HCT116 (cell line): ENCODE measurements at regions not wholly inside any gene's neighbourhood (a gene's known extent, or its start where the extent isn't known, plus 50 kb on each side); places are given as distances from the start of the nearest gene placed in this dataset.

Experiments used
- ATAC-seq: fragments of 200-7000 bp; cut with Tn5 transposase; 2 replicates; pipeline ENCODE4 v1.9.1; 2020; ENCODE audit warnings: mild to moderate bottlenecking, moderate library complexity
- BruUV-seq: library from RNA; stranded (reverse); fragments of 400-500 nt; replicated peaks from 2 replicates; lab custom pipeline; 2021; lab: Mats Ljungman, UMichigan
- CTCF ChIA-PET: fragments of 300-600 bp; sonication (Branson Sonifier 250); formaldehyde crosslinking; loops from one replicate; lab custom pipeline; 2021; ENCODE audit warnings: antibody characterized with exemption; lab: Charles Lee
- POLR2A ChIA-PET: fragments of 300-600, 350-600 bp; sonication (Branson Sonifier 250); formaldehyde crosslinking; loops from one replicate; lab custom pipeline; 2021; ENCODE audit warnings: antibody characterized with exemption; lab: Charles Lee
- RAD21 ChIA-PET, 2 experiments: fragments of 300-600 bp; sonication (Branson Sonifier 250); formaldehyde crosslinking; loops; one replicate each; lab custom pipeline; 2023; ENCODE audit warnings: low total read pairs in 2 of 2; ENCODE audit not compliant: uncharacterized antibody in 2 of 2, unreplicated experiment in 2 of 2, low non-redundant PET in 1 of 2; lab: Charles Lee
- DNase-seq: peaks from one replicate; pipeline ENCODE4 v3.0.0-alpha.2; 2010; ENCODE audit warnings: low read depth, low spot score
- H2AFZ ChIP-seq: fragments of 200-600 bp; shearing (Covaris generic), sonication (generic); 2 replicates; pipeline ENCODE4 v1.6.1; 2017; ENCODE audit warnings: low read depth, mixed run types, mixed read lengths, antibody characterized with exemption, low read length; ENCODE audit not compliant: poor library complexity, severe bottlenecking
- H3K27ac ChIP-seq: 2 replicates; pipeline ENCODE4 v1.5.1; 2012; ENCODE audit warnings: low read depth, low read length
- H3K27me3 ChIP-seq: fragments of 200-600 bp; sonication (generic); 2 replicates; pipeline ENCODE4 v1.6.1; 2016; ENCODE audit warnings: mixed run types, low read length, mixed read lengths; ENCODE audit not compliant: insufficient read depth
- H3K36me3 ChIP-seq, 2 experiments: fragments of 200-500 bp in 1 of 2; fragments of 200-600 bp in 1 of 2; sonication (Bioruptor generic) in 1 of 2; sonication (generic) in 1 of 2; 2 replicates each; pipeline versions ENCODE4 v1.5.1 to v1.6.1; 2014 to 2016; ENCODE audit warnings: low read length in 2 of 2, inconsistent platforms in 1 of 2, mixed read lengths in 1 of 2, mixed run types in 1 of 2; ENCODE audit not compliant: insufficient read depth in 2 of 2, control insufficient read depth in 1 of 2
- H3K4me1 ChIP-seq, 2 experiments: fragments of 200-600 bp in 1 of 2; sonication (generic) in 1 of 2; 2 replicates each; pipeline versions ENCODE4 v1.5.1 to v1.6.1; 2012 to 2017; ENCODE audit warnings: low read length in 2 of 2, inconsistent platforms in 1 of 2, mild to moderate bottlenecking in 1 of 2, mixed read lengths in 1 of 2, mixed run types in 1 of 2, moderate library complexity in 1 of 2; ENCODE audit not compliant: insufficient read depth in 2 of 2, control insufficient read depth in 1 of 2
- H3K4me2 ChIP-seq: fragments of 200-600 bp; sonication (generic); 2 replicates; pipeline ENCODE4 v1.6.1; 2017; ENCODE audit warnings: mixed run types, low read length, mixed read lengths
- H3K4me3 ChIP-seq, 2 experiments: fragments of 200-600 bp in 1 of 2; sonication (generic) in 1 of 2; replicated peaks in 1 of 2; 2 replicates each; pipeline ENCODE4 v1.5.1; 2011 to 2016; ENCODE audit warnings: low read length in 2 of 2, control low read depth in 1 of 2, low read depth in 1 of 2, mild to moderate bottlenecking in 1 of 2, mixed read lengths in 1 of 2, mixed run types in 1 of 2
- H3K79me2 ChIP-seq: fragments of 200-600 bp; sonication (generic); 2 replicates; pipeline ENCODE4 v1.6.1; 2017; ENCODE audit warnings: mild to moderate bottlenecking, mixed run types, low read length, moderate library complexity, mixed read lengths; ENCODE audit not compliant: insufficient read depth
- H3K9ac ChIP-seq: fragments of 200-600 bp; sonication (generic); 2 replicates; pipeline ENCODE4 v1.6.1; 2016; ENCODE audit warnings: low read length, mixed read lengths
- H3K9me2 ChIP-seq: fragments of 200-600 bp; sonication (generic), shearing (Covaris generic); 2 replicates; pipeline ENCODE4 v1.6.1; 2017; ENCODE audit warnings: mixed run types, mild to moderate bottlenecking, moderate library complexity; ENCODE audit not compliant: insufficient read depth
- H3K9me3 ChIP-seq, 2 experiments: fragments of 200-500 bp in 1 of 2; fragments of 200-600 bp in 1 of 2; sonication (Bioruptor generic) in 1 of 2; sonication (generic) in 1 of 2; 2 replicates each; pipeline ENCODE4 v1.6.1; 2014 to 2017; ENCODE audit warnings: low read length in 2 of 2, mixed read lengths in 2 of 2, inconsistent platforms in 1 of 2, low read depth in 1 of 2, mild to moderate bottlenecking in 1 of 2, mixed run types in 1 of 2, moderate library complexity in 1 of 2; ENCODE audit not compliant: control insufficient read depth in 1 of 2, insufficient read depth in 1 of 2
- H4K20me1 ChIP-seq: fragments of 200-600 bp; sonication (generic), shearing (Covaris generic); 2 replicates; pipeline ENCODE4 v1.6.1; 2017; ENCODE audit warnings: mixed run types, mild to moderate bottlenecking, moderate library complexity; ENCODE audit not compliant: insufficient read depth
- REST ChIP-seq: IDR thresholded peaks from 2 replicates; pipeline ENCODE4 v1.6.1; 2012; ENCODE audit warnings: low read depth
- ZBTB33 ChIP-seq: IDR thresholded peaks from 2 replicates; pipeline ENCODE4 v1.6.1; 2011; ENCODE audit warnings: mild to moderate bottlenecking, low read length, moderate library complexity; ENCODE audit not compliant: insufficient replicate concordance; ENCODE audit errors: extremely low read depth
- intact Hi-C: fragments of 100-400 bp; cut with micrococcal nuclease; formaldehyde crosslinking; loops from 2 replicates; pipeline ENCODE4 v1.10.0; 2022

- no peak overlapping the region for H3K9ac ChIP-seq
- peak; percentile 84 for TF ChIP-seq REST
- TF ChIP-seq ZBTB33: no peak
- TF ChIP-seq, all 23 proteins: peak for 1
- no peak overlapping the region for H3K4me3 ChIP-seq
- ChIA-PET POLR2A (interaction anchor here (0.5 kb wide), 1 partner anchor 309 kb away, joined by 7 read pairs; no protein-coding TSS in a partner anchor), RAD21 (no interaction called here), CTCF (no interaction called here)
- no peaks in the 10 kb centered on the region for H3K4me1 ChIP-seq
- no peaks in the 10 kb centered on the region for H3K79me2 ChIP-seq
- no peak overlapping the region for H3K27ac ChIP-seq
- intact Hi-C loops: no loop called here
- H3K4me2 ChIP-seq: no peak overlapping the region
- ATAC-seq (0 out of 2 replicates have a peak, but pooled peaks have one; percentile 27), DNase-seq (no peak)
- H3K27me3 ChIP-seq: no peaks in the 10 kb centered on the region
- no peaks in the 10 kb centered on the region for H3K36me3 ChIP-seq
- no peaks in the 10 kb centered on the region for H3K9me2 ChIP-seq
- no peaks in the 10 kb centered on the region for H3K9me3 ChIP-seq
- no TSS peak for BruUV-seq
- H2AFZ ChIP-seq: no peak overlapping the region
- no peaks in the 10 kb centered on the region for H4K20me1 ChIP-seq
Measured at GRCh38 chr13:99796175-99796819, 175.3 kb downstream of the ZIC5 start.
